ENCODE measurements at regions not wholly inside any gene's neighbourhood (a gene's known extent, or its start where the extent isn't known, plus 50 kb on each side); places are given as distances from the start of the nearest gene placed in this dataset.

- TF ChIP-seq CTCF (IDR thresholded peaks at IDR 0.05; ENCODE audit: low read depth, low read length) (no peak), EZH2phosphoT487 (IDR thresholded peaks at IDR 0.05; ENCODE audit: low read depth) (no peak)
These were observed 76.6 kb upstream of the PMEPA1 start for GRCh38 chr20:57786304-57786932.
